H9 (cell line): ENCODE measurements at regions not wholly inside any gene's neighbourhood (a gene's known extent, or its start where the extent isn't known, plus 50 kb on each side); places are given as distances from the start of the nearest gene placed in this dataset.

Experiments used
- DNase-seq: peaks from one replicate; pipeline ENCODE4 v3.0.0-alpha.2; 2017
- H2AFZ ChIP-seq: one replicate; pipeline ENCODE4 v1.6.1; 2013; ENCODE audit warnings: mild to moderate bottlenecking, low read length, control low read depth, moderate library complexity
- H2AK5ac ChIP-seq: 2 replicates; pipeline ENCODE4 v1.6.1; 2013; ENCODE audit warnings: low read length, control low read depth, mixed read lengths; ENCODE audit not compliant: insufficient read length
- H2BK120ac ChIP-seq: one replicate; pipeline ENCODE4 v1.6.1; 2013; ENCODE audit warnings: low read depth, mild to moderate bottlenecking, low read length, control low read depth, inconsistent platforms; ENCODE audit not compliant: poor library complexity, severe bottlenecking
- H2BK12ac ChIP-seq: 2 replicates; pipeline ENCODE4 v1.6.1; 2013; ENCODE audit warnings: low read length, control low read depth, mixed read lengths, low read depth; ENCODE audit not compliant: insufficient read length
- H2BK15ac ChIP-seq: 2 replicates; pipeline ENCODE4 v1.6.1; 2013; ENCODE audit warnings: low read depth, low read length, control low read depth
- H2BK20ac ChIP-seq: one replicate; pipeline ENCODE4 v1.6.1; 2013; ENCODE audit warnings: low read depth, mild to moderate bottlenecking, low read length, control low read depth, inconsistent platforms; ENCODE audit not compliant: poor library complexity, severe bottlenecking
- H2BK5ac ChIP-seq: 2 replicates; pipeline ENCODE4 v1.6.1; 2013; ENCODE audit warnings: low read length, control low read depth, mixed read lengths; ENCODE audit not compliant: insufficient read length
- H3K14ac ChIP-seq: 2 replicates; pipeline ENCODE4 v1.6.1; 2013; ENCODE audit warnings: low read length, control low read depth; ENCODE audit not compliant: insufficient read depth
- H3K18ac ChIP-seq: 2 replicates; pipeline ENCODE4 v1.6.1; 2013; ENCODE audit warnings: low read depth, mild to moderate bottlenecking, mixed read lengths, low read length, control low read depth; ENCODE audit not compliant: insufficient read length
- H3K23ac ChIP-seq: 2 replicates; pipeline ENCODE4 v1.6.1; 2013; ENCODE audit warnings: low read length, control low read depth, mixed read lengths, low read depth; ENCODE audit not compliant: insufficient read length
- H3K23me2 ChIP-seq: 2 replicates; pipeline ENCODE4 v1.6.1; 2013; ENCODE audit warnings: low read depth, mild to moderate bottlenecking, mixed read lengths, low read length, control low read depth; ENCODE audit not compliant: insufficient read length, poor library complexity, severe bottlenecking
- H3K27ac ChIP-seq: 2 replicates; pipeline ENCODE4 v1.5.1; 2013; ENCODE audit warnings: low read length, control low read depth, mixed read lengths, low read depth; ENCODE audit not compliant: insufficient read length
- H3K27me3 ChIP-seq: 2 replicates; pipeline ENCODE4 v1.6.1; 2013; ENCODE audit warnings: low read length, control low read depth, inconsistent platforms; ENCODE audit not compliant: insufficient read depth
- H3K4ac ChIP-seq: 2 replicates; pipeline ENCODE4 v1.6.1; 2013; ENCODE audit warnings: low read depth, mild to moderate bottlenecking, control low read depth, inconsistent platforms, low read length, moderate library complexity
- H3K4me1 ChIP-seq: 2 replicates; pipeline ENCODE4 v1.6.1; 2013; ENCODE audit warnings: low read length, control low read depth, inconsistent platforms; ENCODE audit not compliant: insufficient read depth
- H3K4me2 ChIP-seq: 2 replicates; pipeline ENCODE4 v1.6.1; 2013; ENCODE audit warnings: low read length, control low read depth, mixed read lengths; ENCODE audit not compliant: insufficient read length, insufficient read depth
- H3K56ac ChIP-seq: 2 replicates; pipeline ENCODE4 v1.6.1; 2013; ENCODE audit warnings: low read depth, mild to moderate bottlenecking, mixed read lengths, low read length, control low read depth; ENCODE audit not compliant: insufficient read length
- H3K79me1 ChIP-seq: 2 replicates; pipeline ENCODE4 v1.6.1; 2013; ENCODE audit warnings: low read depth, mild to moderate bottlenecking, moderate library complexity, low read length, control low read depth, inconsistent platforms; ENCODE audit not compliant: insufficient read depth, poor library complexity, severe bottlenecking
- H3K79me2 ChIP-seq: 2 replicates; pipeline ENCODE4 v1.6.1; 2013; ENCODE audit warnings: low read length, control low read depth, inconsistent platforms; ENCODE audit not compliant: insufficient read depth
- H3K9ac ChIP-seq: 2 replicates; pipeline ENCODE4 v1.6.1; 2013; ENCODE audit warnings: low read length, control low read depth, mixed read lengths; ENCODE audit not compliant: insufficient read length; ENCODE audit errors: extremely low read depth
- H3K9me3 ChIP-seq: one replicate; pipeline ENCODE4 v1.6.1; 2013; ENCODE audit warnings: low read depth, low read length, inconsistent platforms; ENCODE audit not compliant: control insufficient read depth
- H3T11ph ChIP-seq: one replicate; pipeline ENCODE4 v1.6.1; 2013; ENCODE audit warnings: mild to moderate bottlenecking, low read length, control low read depth, inconsistent platforms
- H4K20me1 ChIP-seq: one replicate; pipeline ENCODE4 v1.6.1; 2013; ENCODE audit not compliant: control insufficient read depth, insufficient read length, insufficient read depth
- H4K5ac ChIP-seq: 2 replicates; pipeline ENCODE4 v1.6.1; 2013; ENCODE audit warnings: low read depth, mild to moderate bottlenecking, mixed read lengths, low read length, control low read depth; ENCODE audit not compliant: insufficient read length
- H4K8ac ChIP-seq: replicated peaks from 2 replicates; pipeline ENCODE4 v1.6.1; 2013; ENCODE audit warnings: low read length, control low read depth, mixed read lengths, low read depth; ENCODE audit not compliant: insufficient read length
- H4K91ac ChIP-seq: 2 replicates; pipeline ENCODE4 v1.6.1; 2013; ENCODE audit warnings: low read depth, mild to moderate bottlenecking, moderate library complexity, mixed read lengths, low read length, control low read depth; ENCODE audit not compliant: insufficient read length
- H3K27ac Mint-ChIP-seq, 3 experiments: 2 replicates in 2 of 3; 3 replicates in 1 of 3; pipeline ENCODE4 v1.8.0; 2020 to 2021; ENCODE audit warnings: mixed read lengths in 3 of 3, mild to moderate bottlenecking in 1 of 3, moderate library complexity in 1 of 3
- H3K27me3 Mint-ChIP-seq: 2 replicates; pipeline ENCODE4 v1.8.0; 2021; ENCODE audit warnings: low read depth, mild to moderate bottlenecking, moderate library complexity, mixed read lengths
- H3K36me3 Mint-ChIP-seq, 3 experiments: 2 replicates in 2 of 3; 3 replicates in 1 of 3; pipeline ENCODE4 v1.8.0; 2020 to 2021; ENCODE audit warnings: low read depth in 3 of 3, mixed read lengths in 3 of 3; ENCODE audit not compliant: insufficient read depth in 1 of 3
- H3K4me1 Mint-ChIP-seq, 2 experiments: 2 replicates each; pipeline ENCODE4 v1.8.0; 2020; ENCODE audit warnings: mixed read lengths in 2 of 2
- H3K4me3 Mint-ChIP-seq, 2 experiments: 2 replicates in 1 of 2; 3 replicates in 1 of 2; pipeline ENCODE4 v1.8.0; 2020 to 2021; ENCODE audit warnings: mild to moderate bottlenecking in 2 of 2, mixed read lengths in 2 of 2, moderate library complexity in 1 of 2
- H3K9me3 Mint-ChIP-seq, 2 experiments: 2 replicates in 1 of 2; 3 replicates in 1 of 2; pipeline ENCODE4 v1.8.0; 2020; ENCODE audit warnings: mild to moderate bottlenecking in 2 of 2, mixed read lengths in 2 of 2, moderate library complexity in 1 of 2
- CTCF ChIP-seq: fragments of 200-600 bp; sonication (generic); conservative IDR thresholded peaks from 3 replicates; pipeline ENCODE4 v1.8.0; 2021; ENCODE audit warnings: antibody characterized with exemption, mild to moderate bottlenecking
- WGBS: extraction: QIAGEN DNeasy Blood & Tissue Kit; methylation state at CpG from one replicate; pipeline ENCODE4 v1.1.7; 2013; ENCODE audit warnings: missing lambda C conversion rate, low lambda C conversion rate, mixed read lengths; ENCODE audit not compliant: insufficient read length; ENCODE audit errors: extremely low coverage; 5-methylcytosine and 5-hydroxymethylcytosine counted together

GRCh38 chr10:78575400-78575799 lies 493.4 kb upstream of the ZMIZ1 start:
- Histone ChIP-seq H4K20me1 (no peaks in the 10 kb centered on the region), H3K23me2 (no peaks in the 10 kb centered on the region), H2AFZ (no peak overlapping the region), H3K4me1 (no peaks in the 10 kb centered on the region), H3K14ac (no peak overlapping the region), H3K79me2 (no peaks in the 10 kb centered on the region), H3K27me3 (no peaks in the 10 kb centered on the region), H3K27ac (no peak overlapping the region), H2BK120ac (no peak overlapping the region), H3K9ac (no peak overlapping the region), H4K91ac (no peak overlapping the region), H3K79me1 (no peaks in the 10 kb centered on the region), H3K4ac (no peak overlapping the region), H3K4me2 (no peak overlapping the region), H3K9me3 (no peaks in the 10 kb centered on the region), H2AK5ac (no peak overlapping the region), H2BK15ac (no peak overlapping the region), H3K56ac (no peak overlapping the region), H3T11ph (no peak overlapping the region), H4K8ac (no peak overlapping the region), H3K18ac (no peak overlapping the region), H2BK5ac (no peak overlapping the region), H2BK12ac (no peak overlapping the region), H4K5ac (no peak overlapping the region), H2BK20ac (no peak overlapping the region), H3K23ac (no peak overlapping the region)
- Mint-ChIP-seq H3K27me3 (peaks cover 2% of the 10 kb centered on the region), H3K36me3 (no peaks in the 10 kb centered on the region), H3K4me1 (peaks cover 4 to 16% of the 10 kb centered on the region in 2 experiments; a peak in 3 of 4 replicates), H3K9me3 (no peaks in the 10 kb centered on the region), H3K27ac (no peak overlapping the region), H3K4me3 (no peak overlapping the region)
- WGBS: no CpG with 5 or more reads among the region's 6 CpGs
- DNase-seq: no peak
- no peak for TF ChIP-seq CTCF
